ENCODE measurements at regions not wholly inside any gene's neighbourhood (a gene's known extent, or its start where the extent isn't known, plus 50 kb on each side); places are given as distances from the start of the nearest gene placed in this dataset.

- no peak for DNase-seq
These were observed 110.0 kb upstream of the ADARB2 start for GRCh38 chr10:1847361-1847760.

GRCh38 chr10:1846032-1846431, 108.7 kb upstream of the ADARB2 start:
- no peak for DNase-seq

GRCh38 chr10:1841759-1842158, 104.4 kb upstream of the ADARB2 start:
- DNase-seq: no peak

- DNase-seq: no peak
These were observed 92.4 kb upstream of the ADARB2 start for GRCh38 chr10:1829712-1830111.

DNA sequence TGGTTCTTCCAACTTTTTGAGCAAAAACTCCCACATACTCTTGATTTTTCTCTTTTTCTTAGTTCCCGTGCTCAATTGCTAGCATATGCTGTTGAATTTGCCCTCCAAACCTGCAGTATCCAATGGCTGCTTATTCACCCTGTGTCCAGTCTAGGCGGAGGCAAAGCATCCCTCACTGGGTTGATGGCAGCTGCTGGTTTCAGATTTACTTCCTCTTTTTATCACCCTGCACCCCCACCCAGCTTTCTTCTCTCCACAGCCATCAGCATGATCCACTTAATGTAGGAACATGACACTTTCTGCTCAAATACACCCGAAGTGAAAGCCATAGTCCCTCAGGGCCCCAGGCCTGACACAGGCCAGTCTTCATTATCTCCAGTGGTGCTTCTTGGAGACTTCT, 87.6 kb upstream of the ADARB2 start:
- DNase-seq: no peak

DNA sequence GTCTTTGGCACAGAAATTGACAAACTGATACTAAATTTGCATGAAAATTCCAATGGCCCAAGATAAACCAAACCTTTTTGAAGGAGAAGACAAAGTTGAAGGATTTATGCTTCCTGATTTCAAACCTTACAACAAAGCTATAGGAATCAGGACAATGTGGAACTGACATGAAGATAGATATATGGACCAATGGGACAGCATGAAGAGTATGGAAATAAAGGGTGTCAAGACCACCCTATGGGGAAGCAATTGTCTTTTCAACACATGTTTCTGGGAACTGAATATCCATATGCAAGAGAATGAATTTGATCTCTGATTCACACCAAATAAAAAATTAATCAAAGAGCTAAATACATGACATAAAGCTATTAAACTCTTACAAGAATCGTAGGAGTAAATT, 77.2 kb upstream of the ADARB2 start:
- no peak for DNase-seq

DNA sequence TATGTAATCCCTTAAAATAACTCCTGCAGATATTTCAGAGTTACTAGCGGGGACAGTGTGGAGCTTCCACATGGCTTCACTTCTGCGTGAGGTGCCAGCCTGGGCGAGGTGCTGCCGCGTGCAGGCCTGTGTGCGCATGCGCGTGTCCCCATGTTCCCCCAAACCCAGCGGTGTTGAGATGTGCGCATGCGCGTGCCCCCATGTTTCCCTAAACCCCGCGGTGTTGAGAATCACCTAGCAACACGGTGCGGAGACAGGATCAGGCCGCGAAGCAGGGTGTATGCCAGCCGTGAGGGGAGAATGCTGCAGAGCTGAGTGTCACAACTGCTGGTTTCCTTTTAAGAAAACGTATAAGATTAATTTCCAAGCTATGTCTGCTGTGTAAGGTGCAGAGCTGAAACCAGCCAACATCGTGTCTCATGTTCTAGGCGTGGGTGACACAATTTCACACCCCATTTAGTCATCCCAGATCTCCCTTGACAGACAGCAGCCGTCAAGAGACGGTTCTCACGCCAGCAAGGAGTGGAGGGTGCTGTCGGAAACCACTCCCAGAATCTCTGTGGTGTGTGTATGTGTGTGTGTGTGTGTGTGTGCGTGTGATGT, 71.9 kb upstream of the ADARB2 start:
- DNase-seq: no peak

DNA sequence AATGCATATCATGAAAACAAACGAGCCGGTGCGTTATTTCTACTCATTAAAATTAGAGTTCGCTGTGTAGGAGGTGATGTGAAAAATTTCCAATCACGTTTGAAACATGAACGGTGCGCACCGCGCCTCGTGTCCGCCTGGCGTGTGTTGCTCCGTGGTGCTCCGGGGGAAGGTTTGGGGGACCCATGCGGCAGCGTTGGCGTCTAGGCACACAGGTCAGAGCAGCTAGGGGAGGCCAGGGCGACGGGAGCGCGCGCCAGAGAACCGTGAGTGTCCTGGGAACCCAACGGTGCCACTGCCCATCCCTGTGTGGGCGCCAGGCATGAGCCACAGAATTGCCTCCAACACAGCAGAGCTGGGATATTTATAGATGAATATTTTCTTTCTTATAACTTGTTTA, 70.6 kb upstream of the ADARB2 start:
- no peak for DNase-seq

GRCh38 chr10:1807196-1807595, 69.9 kb upstream of the ADARB2 start:
- no peak for DNase-seq

- DNase-seq: no peak
These were observed 65.1 kb upstream of the ADARB2 start for GRCh38 chr10:1802413-1802812.

GRCh38 chr10:1788401-1788800, 51.1 kb upstream of the ADARB2 start:
- DNase-seq: no peak
